NCI-H82 treated with DMSO at 0.1 percent for 48 hours (cell line): ENCODE measurements at regions not wholly inside any gene's neighbourhood (a gene's known extent, or its start where the extent isn't known, plus 50 kb on each side); places are given as distances from the start of the nearest gene placed in this dataset.
"Not testable (repeated sequence)": the region's sequence is repeated elsewhere in the genome, so short reads cannot be mapped to it uniquely, and the experiment has no call there.

Experiments
- DNase-seq: peaks from one replicate; lab custom pipeline; 2025; ENCODE audit not compliant: unreplicated experiment; lab: John Stamatoyannopoulos, UW

GRCh38 chr19:30690525-30690924, 318.3 kb downstream of the ZNF536 start:
- no peak for DNase-seq

GRCh38 chr19:30689474-30689873, 317.3 kb downstream of the ZNF536 start:
- no peak for DNase-seq

- DNase-seq: no peak
Measured at GRCh38 chr19:30688696-30689095, 316.5 kb downstream of the ZNF536 start.

- peak; percentile 15 for DNase-seq
Measured at GRCh38 chr19:30686826-30687566, 314.8 kb downstream of the ZNF536 start.

GRCh38 chr19:30686176-30686820, 314.1 kb downstream of the ZNF536 start:
- peak; percentile 29 for DNase-seq

GRCh38 chr19:30685426-30686000, 313.3 kb downstream of the ZNF536 start:
- no peak for DNase-seq

- no peak for DNase-seq
Measured at GRCh38 chr19:30684613-30685012, 312.4 kb downstream of the ZNF536 start.

- DNase-seq: peak; percentile 82
Measured at GRCh38 chr19:30682999-30683536, 310.9 kb downstream of the ZNF536 start.

- DNase-seq: no peak
Measured at GRCh38 chr19:30682146-30682998, 310.2 kb downstream of the ZNF536 start.

GRCh38 chr19:30681162-30682100, 309.2 kb downstream of the ZNF536 start:
- DNase-seq: no peak

GRCh38 chr19:30680399-30680798, 308.2 kb downstream of the ZNF536 start:
- DNase-seq: not testable (repeated sequence)

DNA sequence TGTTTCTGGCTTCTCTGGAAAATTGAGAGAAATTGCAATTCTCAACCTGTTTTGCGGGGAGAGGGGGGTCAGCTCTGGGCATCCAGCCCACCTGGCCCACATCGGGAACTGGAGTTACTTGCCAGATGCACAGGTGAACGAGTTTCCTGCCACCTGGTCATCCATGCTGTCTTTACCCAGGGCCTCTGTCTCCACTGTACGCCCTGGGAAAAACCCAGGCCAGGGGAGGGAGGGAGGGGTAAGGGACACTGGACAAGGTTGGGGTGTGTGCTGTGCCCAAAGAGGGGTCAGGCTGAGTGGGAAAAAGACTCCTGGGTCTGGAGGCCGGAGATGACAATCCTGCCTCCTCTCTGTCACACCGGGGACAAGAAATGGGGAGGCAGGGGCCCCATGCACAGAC, 307.6 kb downstream of the ZNF536 start:
- no peak for DNase-seq

GRCh38 chr19:30679153-30679702, 307.0 kb downstream of the ZNF536 start:
- DNase-seq: no peak

GRCh38 chr19:30678168-30678567, 306.0 kb downstream of the ZNF536 start:
- no peak for DNase-seq

GRCh38 chr19:30677702-30678101, 305.5 kb downstream of the ZNF536 start:
- no peak for DNase-seq

DNA sequence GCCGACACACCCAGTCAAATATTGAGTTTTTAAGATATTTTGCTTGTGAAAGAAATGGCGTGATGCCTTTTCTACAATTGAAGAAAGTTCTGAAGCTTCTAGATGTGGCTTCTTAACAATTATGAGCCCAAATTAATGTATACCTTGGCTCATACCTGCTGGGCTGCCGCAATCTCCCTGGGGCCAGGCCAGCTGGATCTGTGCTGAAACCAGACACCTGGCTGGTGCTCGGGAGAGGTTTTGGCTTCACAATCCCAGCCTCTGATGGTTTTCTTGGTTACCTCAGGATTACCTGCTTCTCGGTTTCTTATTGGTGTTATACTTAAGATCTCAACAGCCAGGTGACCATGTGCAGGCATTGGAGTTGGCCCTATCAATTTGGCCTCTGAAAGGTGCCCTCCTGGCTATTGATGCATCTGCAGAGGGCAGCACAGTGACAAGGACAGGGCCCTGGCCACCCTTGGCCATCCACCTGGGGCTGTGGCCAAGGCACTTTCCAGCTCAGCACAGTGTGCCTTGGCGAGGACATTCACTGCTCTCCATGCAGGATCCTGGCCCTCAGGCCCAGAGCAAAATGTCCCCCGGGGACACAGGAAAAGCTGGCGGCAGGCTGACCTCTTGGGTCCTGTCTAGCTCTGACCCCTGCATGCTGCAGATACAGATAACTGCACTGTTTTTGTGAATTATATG, 305.0 kb downstream of the ZNF536 start:
- DNase-seq: no peak

DNA sequence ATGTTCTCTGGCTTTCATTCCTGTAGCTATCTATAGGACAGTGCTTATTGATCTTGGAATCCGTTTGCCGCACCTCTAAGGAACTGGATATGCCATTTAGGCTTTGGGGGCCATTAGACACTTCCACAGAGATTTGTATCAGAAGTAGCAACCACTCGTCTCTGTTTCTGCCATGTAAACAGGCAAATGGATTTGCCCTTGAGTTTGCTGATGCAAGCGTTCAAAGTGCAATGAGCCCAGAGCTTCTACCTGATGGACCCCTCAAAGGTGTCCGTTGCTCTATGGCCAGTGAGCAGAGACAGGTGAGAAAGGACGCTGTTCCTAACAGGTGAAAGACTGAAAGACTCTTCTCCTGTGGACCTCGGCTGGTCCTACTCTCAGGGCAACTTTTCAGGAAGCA, 302.9 kb downstream of the ZNF536 start:
- DNase-seq: no peak

DNA sequence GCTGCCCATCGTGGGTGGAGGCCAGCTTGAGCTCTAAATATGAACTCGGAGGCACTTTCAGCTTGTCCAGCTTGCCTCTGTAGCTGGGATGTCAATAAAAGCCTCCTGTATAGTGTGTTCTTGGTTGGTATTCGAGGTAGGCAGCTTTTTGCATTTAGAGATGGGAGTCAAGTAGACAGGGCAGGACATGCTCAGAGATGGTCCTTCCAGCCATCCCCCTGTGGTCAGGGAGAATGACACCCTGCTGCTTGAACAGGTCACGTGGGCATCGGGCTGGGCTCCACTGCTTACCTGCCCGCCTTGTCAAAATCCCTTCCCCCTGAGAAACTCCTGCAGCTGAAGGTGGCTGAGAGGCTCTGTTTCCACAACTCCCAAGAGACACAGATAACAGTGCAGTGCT, 302.5 kb downstream of the ZNF536 start:
- DNase-seq: no peak

GRCh38 chr19:30673336-30673735, 301.2 kb downstream of the ZNF536 start:
- DNase-seq: no peak
